Activated CD4-positive, alpha-beta T cell treated with anti-CD3 and anti-CD28 coated beads, Interleukin-2, amount 50 U/mL, for 1 hour (primary cell): ENCODE measurements at regions not wholly inside any gene's neighbourhood (a gene's known extent, or its start where the extent isn't known, plus 50 kb on each side); places are given as distances from the start of the nearest gene placed in this dataset.
A peak's percentile ranks its signal among the peaks of the same experiment; 100 is the strongest.
"Not testable (repeated sequence)": the region's sequence is repeated elsewhere in the genome, so short reads cannot be mapped to it uniquely, and the experiment has no call there.

Experiments
- DNase-seq: peaks from one replicate; pipeline ENCODE4 v3.0.0-alpha.2; 2020

DNA sequence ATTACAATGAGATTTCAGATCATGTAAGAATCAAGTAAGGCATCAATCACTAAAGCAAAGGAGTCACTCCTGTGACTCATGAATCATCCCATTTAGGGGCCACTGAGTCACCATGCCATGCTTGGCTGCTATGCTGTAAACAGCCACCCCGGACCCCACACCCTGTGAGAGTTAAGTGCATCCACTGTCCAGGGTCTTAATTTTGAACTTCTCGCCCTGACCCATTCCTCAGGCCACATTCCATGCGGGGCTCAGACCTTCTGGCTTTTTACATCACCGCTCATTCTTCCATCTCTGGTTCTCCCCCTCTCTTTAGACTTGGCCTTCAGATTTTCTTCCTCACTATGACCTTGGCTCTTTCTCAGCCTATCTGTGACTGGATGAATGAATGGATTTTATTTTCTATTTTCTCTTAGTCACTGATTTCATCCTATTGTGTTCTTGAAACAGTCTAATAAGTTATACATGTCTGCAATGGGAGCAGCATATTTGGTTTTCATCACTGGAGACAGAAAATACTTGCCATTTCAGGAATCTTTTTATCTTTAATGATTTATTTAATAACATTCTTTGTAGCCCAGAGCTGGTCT is 239.6 kb downstream of the SKIDA1 start:
- no peak for DNase-seq

DNA sequence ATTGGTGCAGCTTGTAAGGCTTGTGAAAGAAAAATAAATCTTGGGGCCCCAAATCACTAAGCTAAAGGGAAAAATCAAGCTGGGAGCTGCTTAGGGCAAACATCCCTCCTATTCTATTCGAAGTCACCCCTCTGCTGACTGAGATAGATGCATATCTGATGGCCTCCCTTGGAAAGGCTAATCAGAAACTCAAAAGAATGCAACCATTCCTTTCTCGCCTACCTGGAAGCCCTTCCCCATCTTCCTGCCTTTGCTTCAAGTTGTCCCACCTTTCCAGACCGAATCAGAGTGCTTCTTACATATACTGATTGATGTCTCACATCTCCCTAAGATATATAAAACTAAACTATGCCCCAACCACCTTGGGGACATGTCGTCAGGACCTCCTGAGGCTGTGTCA is 240.3 kb downstream of the SKIDA1 start:
- DNase-seq, result no peak

DNA sequence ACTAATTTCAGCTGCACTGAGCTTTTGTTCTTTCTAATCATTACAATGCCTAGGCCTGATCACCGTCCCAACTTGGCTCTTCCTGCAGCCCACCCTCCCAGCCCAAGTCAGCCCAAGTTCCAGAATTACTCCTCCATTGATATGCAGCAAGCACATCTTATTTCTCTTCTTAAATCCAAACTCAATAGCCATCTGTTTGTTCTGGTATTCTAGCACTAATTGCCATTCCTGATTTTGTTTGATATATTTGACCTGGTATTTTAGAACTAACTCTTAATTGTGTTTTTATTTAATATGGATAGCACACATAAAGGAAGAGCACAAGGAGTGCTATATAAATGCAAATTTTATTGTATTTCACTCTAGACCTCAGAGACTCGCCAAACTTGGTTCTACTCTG is 241.2 kb downstream of the SKIDA1 start:
- no peak for DNase-seq

DNA sequence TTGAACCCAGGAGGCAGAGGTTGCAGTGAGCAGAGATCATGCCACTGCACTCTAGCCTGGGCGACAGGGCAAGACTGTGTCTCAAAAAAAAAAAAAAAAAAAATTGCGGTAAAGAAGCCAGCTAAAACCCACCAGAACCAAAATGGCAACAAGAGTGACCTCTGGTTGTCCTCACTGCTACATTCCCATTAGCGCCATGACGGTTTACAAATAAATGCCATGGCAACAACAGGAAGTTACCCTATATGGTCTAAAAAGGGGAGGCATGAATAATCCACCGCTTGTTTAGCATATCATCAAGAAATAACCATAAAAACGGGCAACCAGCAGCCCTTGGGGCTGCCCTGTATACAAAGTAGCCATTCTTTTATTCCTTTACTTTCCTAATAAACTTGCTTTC is 242.4 kb downstream of the SKIDA1 start:
- DNase-seq, result not testable (repeated sequence)

DNA sequence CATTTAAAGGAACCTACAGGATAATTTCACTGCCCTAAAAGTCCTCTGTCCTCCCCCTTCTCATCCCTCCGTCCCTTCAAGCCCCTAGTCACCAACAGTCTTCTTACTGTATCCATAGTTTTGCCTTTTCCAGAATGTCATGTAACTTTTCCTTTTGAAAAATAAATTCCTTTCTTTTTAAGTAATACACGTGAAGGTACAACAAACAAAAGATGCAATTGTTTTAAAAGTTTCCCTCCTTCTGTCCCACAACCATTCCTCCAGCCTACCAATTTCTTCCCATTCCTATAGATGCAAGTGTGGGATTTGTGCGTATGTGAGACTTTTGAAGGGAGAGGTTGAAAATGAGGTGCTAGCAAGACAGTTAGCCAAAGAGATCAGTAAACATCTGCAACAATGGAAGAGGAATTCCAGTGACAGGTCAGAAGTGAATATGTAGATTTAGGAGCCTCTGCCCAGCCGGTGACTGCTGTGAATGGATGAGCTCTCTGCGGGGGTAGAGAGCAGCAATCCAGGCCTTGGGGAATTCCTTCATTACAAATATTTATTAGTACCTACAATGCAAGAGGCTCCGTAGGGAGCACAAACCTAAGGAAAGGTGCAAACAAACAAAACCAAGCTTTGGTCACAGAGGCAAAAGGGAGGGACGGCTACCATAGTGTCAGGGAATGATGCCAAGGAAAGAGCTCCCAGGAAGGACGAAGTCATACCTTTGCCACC is 243.6 kb downstream of the SKIDA1 start:
- no peak for DNase-seq

DNA sequence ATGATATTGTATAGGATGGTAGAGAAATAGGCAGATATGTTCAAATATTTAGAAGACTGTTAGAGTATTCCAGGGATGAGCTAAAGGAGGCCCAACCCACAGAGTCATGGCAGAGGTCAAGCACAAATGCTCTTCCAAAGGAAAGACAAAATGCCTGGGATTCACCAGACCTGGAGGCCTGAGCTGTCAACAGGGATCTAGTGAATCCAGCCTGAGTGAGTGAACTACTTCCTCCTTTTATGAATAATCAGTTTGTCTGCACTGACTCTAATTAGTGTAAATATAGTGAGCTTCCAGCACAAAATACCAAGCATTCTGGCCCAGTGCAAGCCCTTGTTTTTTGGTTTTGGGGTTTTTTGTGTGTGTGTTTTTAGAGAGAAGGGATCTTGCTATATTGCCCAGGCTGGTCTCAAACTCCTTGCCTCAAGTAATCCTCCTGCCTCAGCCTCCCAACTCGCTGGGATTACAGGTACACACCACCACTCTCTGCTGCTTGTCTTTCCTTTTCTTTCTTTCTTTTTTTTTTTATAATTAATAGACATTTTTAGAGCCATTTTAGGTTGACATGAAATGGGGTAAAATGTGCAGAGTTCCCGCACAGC is 244.4 kb downstream of the SKIDA1 start:
- DNase-seq, result no peak

DNA sequence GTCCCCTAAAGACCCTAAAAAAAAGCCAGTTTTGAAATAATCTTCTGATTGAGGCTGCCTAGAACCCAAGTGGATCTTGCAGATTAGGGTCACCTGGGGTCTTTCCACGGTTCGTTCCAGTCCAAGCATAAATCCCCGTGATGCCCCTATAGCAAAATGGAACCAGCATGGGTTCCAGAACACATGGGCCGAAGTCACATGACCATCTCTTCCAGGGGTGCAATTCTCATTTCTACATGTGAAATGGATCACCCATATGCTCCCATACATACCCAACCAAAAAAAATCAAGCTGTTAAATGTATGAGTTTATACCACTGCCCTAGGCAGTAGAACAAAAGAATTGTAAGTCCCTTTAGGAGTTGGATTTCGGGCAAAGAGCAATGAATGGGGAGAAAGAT is 245.4 kb downstream of the SKIDA1 start:
- DNase-seq, result no peak

DNA sequence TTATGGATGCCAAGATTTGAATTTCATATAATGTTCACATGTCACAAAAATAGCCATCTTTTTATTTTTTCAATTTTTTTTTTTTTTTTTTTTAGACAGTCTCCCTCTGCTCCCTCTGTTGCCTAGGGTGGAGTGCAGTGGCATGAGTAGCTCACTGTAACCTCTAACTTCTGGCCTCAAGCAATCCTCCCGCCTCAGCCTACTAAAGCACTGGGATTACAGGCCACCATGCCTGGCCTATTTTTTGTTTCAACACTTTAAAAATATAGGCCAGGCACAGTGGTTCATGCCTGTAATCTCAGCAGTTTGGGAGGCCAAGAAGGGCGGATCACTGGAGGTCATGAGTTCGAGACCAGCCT is 246.3 kb downstream of the SKIDA1 start:
- no peak for DNase-seq

DNA sequence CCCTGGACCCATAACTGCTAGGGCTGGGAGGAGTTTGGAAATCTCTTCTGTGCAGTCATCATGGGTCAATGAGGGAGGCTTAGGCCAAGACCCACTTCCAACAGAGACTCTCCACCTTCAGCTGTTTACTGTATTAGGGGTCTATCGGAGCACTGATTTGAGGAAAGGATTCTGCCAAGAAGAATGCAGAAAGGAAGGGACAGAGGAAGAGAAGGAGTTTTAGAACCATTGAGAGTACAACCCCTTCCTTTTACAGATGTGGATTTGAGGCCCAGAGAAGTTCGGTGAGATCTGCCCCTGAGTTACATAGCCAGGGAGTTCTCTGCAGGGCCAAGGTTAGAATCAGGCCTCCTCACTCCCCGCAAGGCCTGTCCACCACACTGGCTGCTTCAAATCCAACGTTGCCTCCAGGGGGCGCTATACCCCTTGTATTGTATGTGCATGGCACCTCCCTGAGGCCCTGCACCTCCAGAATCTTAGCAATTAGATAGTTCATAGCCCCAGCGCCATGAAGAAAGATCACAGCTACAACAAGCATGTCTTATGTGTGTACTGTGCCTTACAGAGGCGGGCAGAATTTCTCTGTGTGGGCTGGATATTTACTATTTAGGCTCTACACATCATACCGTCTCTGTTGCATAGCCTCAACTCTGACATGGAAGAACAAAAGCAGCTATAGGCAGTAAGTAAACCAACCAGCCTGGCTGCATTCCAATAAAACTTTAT is 246.8 kb downstream of the SKIDA1 start:
- DNase-seq, result peak; percentile 70

DNA sequence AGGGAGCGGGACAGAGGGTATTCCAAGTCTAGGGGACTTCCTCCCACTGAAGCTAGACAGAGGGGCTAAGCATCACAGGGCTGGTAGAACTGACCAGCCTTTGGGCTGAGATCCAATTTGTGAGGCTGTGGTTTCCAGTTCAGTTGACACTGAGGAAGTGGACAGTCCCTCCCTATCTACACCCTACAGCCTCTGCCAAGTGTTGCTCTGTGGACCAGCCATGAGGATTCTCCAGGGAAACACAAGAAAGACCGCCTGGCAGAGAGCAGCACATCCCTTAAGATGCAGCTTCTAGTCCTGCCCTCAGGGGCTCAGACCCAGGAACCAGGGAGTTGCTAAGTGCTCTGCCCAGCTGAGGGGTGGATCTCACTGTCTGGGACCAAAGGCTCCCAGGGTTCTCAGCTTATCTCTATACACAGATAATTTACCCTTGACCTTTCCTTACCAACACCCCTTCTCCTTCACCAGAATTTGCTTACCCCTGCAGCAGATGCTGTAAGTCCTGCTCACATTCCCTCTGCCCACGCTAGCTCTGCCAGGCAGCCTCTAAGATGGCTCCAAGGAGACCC is 252.0 kb downstream of the SKIDA1 start:
- DNase-seq, result no peak

DNA sequence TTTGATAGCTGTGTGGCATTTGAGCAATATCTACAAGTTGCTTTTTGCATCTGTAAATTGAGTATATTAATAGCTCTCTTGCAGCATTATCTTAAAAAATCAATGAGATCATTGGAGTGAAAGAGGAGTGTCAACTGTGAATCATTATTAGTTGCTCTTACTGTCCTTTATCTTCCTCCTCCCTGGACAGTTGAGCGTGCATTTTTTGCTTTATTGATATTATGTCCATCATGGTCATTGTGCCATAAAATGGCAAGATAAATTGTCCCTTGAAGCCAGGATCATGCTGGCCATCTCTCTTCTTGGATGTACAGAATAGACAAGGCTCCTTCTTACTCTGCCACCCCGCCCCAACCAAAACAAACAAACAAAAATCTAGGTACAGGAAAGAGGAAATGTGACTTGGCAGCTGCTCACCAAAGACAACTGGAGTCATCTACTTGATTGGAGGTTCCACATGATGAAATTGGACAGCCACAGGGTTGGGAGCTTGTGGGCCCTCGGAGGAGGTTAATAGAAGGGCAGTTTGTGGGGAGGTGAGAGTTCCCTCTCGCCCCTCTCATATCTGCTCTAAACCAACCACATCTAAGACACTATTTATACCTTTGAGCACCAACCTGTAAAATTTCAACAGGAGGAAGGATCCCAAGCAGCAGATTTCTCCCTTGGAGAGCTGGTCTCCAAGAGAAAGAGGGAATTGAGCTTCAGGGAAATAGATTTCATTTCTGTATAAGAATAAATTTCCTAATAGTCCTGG is 252.7 kb downstream of the SKIDA1 start:
- DNase-seq, result no peak

DNA sequence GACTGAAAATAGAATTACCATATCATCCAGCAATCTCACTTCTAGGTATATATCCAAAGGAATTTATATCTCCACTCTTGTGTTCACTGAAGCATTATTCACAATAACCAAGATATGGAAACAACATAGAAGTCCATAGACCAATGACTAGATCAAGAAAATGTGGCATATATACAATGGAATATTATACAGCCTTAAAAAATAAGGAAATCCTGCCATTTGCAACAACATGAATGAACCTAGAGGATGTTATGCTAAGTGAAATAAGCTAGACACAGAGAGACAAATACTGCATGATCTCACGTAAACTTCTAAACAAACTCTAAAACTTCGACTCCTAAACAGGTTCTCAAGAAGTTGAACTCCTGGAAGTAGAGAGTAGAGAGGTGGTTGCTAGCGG is 254.5 kb downstream of the SKIDA1 start:
- DNase-seq, result no peak

DNA sequence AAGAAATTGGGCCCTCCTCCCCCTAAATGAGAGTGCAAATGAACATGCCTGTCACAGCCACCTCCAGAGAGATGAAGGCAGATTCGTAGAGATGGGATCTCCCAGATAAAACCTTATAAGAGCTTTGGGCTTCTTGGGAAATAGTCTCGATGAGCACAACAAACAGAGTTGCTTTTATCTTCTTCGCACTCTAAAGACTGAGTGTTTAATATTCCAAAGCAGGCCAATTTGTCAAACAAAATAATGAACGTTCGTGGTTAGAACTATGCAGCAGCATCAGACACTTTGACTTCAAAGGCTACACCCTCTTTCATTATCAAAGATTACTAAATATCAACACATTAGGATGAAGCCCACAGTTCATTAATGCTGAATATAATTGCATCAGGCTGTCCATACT is 256.2 kb downstream of the SKIDA1 start:
- no peak for DNase-seq

DNA sequence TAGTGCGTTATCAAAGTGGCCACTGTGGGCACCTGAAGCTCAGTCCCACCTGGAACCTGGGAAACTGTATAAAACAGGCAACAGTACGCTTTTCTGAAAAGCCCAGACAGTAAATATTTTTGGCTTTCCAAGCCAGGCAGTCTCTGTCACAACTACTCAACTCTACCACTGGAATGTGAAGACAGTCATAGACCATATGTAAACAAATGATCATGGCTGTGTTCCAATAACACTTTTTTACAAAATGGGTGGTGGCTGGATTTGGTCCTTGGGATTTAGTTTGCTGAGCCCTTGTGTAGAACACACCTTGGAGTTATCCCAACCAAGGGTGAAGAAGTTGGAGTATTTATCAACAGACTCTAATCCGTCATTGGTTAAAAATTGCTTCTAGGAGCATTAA is 259.9 kb downstream of the SKIDA1 start:
- DNase-seq, result no peak

DNA sequence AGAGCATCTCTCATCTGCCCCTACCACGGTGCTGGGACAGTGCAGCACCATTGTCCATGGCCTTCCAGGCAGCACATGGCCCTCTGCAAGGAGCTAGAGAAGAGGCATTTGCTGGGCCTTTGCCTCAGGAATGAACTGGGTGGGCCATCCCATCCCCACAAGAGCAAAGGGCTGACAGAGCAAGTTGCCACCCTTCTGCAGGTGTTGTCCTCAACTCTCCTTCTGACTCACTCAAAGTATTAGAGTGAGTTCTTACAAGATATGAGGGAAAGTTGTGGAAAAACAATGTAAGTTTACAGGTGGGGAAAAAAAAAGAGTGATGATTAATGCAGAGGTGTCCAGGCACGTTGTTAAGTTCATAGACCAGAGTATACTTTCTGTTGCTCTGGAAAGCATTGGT is 261.2 kb downstream of the SKIDA1 start:
- no peak for DNase-seq

DNA sequence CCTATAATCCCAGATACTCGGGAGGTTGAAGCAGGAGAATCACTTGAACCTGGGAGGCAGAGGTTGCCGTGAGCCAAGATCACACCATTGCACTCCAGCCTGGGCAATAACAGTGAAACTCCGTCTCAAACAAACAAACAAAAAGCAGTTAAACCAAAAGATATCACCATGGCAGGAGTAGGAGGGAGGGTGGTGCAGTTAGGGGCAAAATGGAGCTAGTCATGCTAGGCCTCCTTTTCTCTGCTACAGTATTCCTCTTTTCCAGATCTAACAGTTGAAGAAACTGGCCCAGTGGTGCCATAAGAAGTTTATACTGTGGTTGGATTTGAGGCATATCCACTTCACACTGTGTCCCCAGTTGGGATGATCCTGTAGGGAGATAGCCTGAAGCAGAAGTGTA is 261.6 kb downstream of the SKIDA1 start:
- DNase-seq, result no peak

DNA sequence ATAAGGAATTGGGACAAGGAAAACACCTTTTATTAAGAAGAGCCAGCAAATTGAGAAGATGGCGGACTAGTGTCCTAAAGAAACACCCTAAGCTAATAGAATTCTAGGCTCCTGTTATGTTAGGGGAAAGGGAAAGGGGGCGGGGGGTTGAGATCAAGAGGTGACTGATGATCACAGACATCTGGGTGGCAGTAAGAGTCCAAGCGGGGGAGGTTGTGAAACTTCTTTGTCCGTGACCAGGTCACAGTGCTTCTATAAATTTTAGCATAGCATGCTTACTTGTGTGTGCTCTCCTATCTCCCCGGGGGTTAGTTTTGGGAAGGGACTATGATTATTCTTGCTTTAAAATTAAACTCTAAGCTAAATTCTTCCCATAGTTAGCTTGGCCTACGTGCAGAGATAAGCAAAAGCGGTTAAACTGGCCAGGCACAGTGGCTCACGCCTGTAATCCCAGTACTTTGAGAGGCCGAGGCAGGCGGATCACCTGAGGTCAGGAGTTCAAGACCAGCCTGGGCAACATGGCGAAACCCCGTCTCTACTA is 262.1 kb downstream of the SKIDA1 start:
- no peak for DNase-seq

DNA sequence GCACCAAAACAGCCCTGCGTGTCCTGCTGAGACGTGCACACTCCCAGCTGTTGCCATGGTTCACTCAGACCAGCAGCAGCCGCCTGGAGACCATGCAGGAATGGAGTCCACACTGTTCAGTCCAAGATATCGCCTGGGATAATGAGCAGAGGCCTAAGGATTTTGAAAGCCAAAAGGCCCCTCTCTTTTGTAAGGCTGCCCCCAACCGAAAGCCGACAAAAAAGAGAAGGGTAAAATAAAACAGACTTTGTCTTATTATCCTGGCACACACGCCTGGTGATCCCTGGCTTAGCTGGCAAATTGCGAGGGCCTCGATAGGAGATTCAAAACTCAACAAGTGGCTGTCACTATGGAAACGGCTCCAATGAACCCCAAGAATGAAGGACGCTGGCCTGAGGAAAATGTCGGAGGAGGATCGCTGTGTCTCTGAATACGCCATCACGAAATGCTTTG is 263.6 kb downstream of the SKIDA1 start:
- DNase-seq, result no peak

DNA sequence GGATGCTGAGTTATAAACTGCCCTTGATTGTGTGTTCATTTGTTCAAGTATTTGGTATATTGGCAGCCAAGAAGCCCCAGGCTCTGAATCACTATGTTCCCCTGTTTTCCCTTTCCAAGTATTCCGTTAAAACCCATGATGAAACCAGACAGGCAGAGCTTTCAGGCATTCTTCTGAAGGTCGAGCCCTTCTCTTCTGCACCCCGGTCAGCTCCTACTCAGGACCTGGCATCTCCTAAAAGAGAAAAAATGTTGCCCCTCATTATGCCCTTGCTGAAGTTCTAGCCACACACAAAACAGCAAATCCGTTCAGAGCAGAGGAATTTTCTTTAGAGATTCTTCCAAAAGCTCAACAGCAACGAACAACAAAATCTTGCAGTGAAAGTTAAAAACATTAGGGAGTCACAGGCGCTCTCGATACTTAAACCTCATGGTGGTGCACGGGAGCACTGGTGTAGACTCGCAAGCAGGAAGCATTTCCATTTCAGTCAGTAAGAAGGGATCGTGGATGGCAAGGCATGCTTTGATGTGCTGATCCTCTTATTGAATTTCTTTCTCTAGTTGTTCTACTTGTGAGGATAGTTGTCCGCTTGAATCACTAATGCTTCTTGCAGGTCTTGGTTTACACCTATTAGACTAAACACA is 264.9 kb downstream of the SKIDA1 start:
- no peak for DNase-seq

DNA sequence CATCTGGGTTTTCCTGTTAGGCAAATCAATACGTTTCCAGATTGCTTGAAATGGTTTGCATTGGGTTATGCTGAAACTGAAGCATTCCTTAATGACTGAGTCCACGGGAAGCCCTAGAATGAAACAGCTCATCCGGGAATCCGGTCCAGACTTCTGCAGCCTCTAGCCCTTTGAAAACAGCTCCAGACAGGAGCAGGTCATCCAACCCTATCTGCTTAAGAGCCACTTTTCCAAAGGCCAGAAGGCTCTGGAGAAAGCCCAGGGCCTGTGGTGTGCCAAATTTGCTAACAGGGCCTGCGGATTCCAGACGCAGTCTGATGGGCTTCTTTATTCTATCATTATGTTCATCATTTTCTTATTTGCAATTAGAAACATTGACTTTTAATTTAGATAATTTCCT is 265.4 kb downstream of the SKIDA1 start:
- DNase-seq, result no peak

DNA sequence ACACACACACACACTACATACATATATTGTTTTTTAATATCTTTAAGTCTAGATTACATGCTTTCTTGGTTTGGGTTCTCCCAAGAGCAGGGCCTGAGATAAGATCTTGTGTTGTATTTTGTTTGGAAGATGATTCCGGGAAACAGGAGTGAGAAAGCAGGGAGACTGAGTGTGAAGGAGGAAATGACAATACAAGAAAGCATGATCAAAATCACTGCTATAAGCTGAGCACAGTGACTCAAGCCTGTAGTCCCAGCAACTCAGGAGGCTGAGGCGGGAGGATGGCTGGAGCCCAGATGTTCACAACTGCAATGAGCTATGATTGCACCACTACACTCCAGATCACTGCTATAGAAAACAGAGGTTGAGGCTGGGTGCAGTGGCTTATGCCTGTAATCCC is 267.6 kb downstream of the SKIDA1 start:
- DNase-seq, result no peak

DNA sequence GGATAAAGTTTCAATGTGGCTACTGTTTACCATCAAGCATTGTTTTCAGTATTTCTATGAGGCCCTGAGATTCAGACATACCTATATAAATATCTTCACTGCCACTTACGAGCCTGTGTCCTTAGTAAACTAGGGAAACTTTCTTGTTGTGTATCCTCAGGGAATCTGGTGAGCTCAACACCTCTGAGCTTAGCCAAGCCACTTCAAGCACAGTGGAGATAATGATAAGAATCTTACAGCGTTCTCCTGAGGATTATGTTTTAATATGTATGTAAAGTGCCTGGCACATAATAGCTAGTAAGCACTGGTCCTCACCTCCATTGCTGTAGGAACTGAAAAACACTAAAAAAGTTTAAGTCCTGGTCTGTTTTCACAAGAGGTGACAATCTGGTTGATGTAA is 268.3 kb downstream of the SKIDA1 start:
- no peak for DNase-seq
